CD4-positive, alpha-beta T cell (primary cell): ENCODE measurements at regions not wholly inside any gene's neighbourhood (a gene's known extent, or its start where the extent isn't known, plus 50 kb on each side); places are given as distances from the start of the nearest gene placed in this dataset.

Source experiments
- ATAC-seq: fragments of 200-7000 bp; cut with Tn5 transposase; one replicate; pipeline ENCODE4 v1.10.0; 2022; ENCODE audit warnings: mild to moderate bottlenecking; ENCODE audit not compliant: poor library complexity
- CTCF ChIA-PET: fragments of 350-600 bp; sonication (Branson Sonifier 250); formaldehyde crosslinking; loops from one replicate; lab custom pipeline; 2021; ENCODE audit warnings: antibody characterized with exemption, inconsistent platforms; lab: Charles Lee
- POLR2A ChIA-PET: fragments of 350-600 bp; sonication (Branson Sonifier 250); formaldehyde crosslinking; loops from one replicate; lab custom pipeline; 2021; ENCODE audit warnings: antibody characterized with exemption, inconsistent platforms; lab: Charles Lee
- DNase-seq, 14 experiments: peaks; one replicate each; pipeline ENCODE4 v3.0.0-alpha.2; 2013 to 2020; ENCODE audit warnings: mixed read lengths in 2 of 14
- H3K27ac ChIP-seq, 2 donors: one replicate each; pipeline versions ENCODE4 v1.5.1 to v1.7.0; 2013; ENCODE audit warnings: low read length in 2 of 2, low read depth in 1 of 2, mild to moderate bottlenecking in 1 of 2
- H3K27me3 ChIP-seq, 2 experiments: 1 replicate in 1 of 2; 2 replicates in 1 of 2; pipeline versions ENCODE4 v1.6.1 to v1.7.0; 2013; ENCODE audit warnings: low read length in 2 of 2, control low read depth in 1 of 2, mild to moderate bottlenecking in 1 of 2, moderate library complexity in 1 of 2; ENCODE audit not compliant: insufficient read depth in 2 of 2, control insufficient read depth in 1 of 2
- H3K36me3 ChIP-seq: one replicate; pipeline ENCODE4 v1.6.1; 2013; ENCODE audit warnings: low read length, control low read depth; ENCODE audit not compliant: insufficient read depth
- H3K4me1 ChIP-seq: one replicate; pipeline ENCODE4 v1.6.1; 2013; ENCODE audit warnings: low read length, control low read depth; ENCODE audit not compliant: insufficient read depth
- H3K4me3 ChIP-seq: one replicate; pipeline ENCODE4 v1.5.1; 2013; ENCODE audit warnings: mild to moderate bottlenecking, low read length, moderate library complexity
- H3K9me3 ChIP-seq, 2 experiments: 1 replicate in 1 of 2; 2 replicates in 1 of 2; pipeline versions ENCODE4 v1.6.1 to v1.7.0; 2013; ENCODE audit warnings: low read length in 2 of 2, mild to moderate bottlenecking in 2 of 2, control low read depth in 1 of 2, moderate library complexity in 1 of 2; ENCODE audit not compliant: control insufficient read depth in 1 of 2, insufficient read depth in 1 of 2
- H3K27ac Mint-ChIP-seq: one replicate; pipeline ENCODE4 v1.8.0; 2020; ENCODE audit warnings: mixed read lengths
- H3K27me3 Mint-ChIP-seq: one replicate; pipeline ENCODE4 v1.8.0; 2021; ENCODE audit warnings: mixed read lengths
- H3K36me3 Mint-ChIP-seq: one replicate; pipeline ENCODE4 v1.8.0; 2021; ENCODE audit warnings: low read depth, mixed read lengths
- H3K4me1 Mint-ChIP-seq: one replicate; pipeline ENCODE4 v1.8.0; 2021; ENCODE audit warnings: low read depth, mixed read lengths
- H3K4me3 Mint-ChIP-seq: one replicate; pipeline ENCODE4 v1.8.0; 2020; ENCODE audit warnings: mild to moderate bottlenecking, mixed read lengths
- H3K9me3 Mint-ChIP-seq: one replicate; pipeline ENCODE4 v1.8.0; 2020; ENCODE audit warnings: mixed read lengths
- CTCF ChIP-seq: fragments of 200-600 bp; IDR thresholded peaks from one replicate; pipeline ENCODE4 v1.8.0; 2022; ENCODE audit warnings: antibody characterized with exemption, mild to moderate bottlenecking
- intact Hi-C, 2 experiments: fragments of 100-400 bp; cut with DNase I in 1 of 2; cut with micrococcal nuclease in 1 of 2; formaldehyde crosslinking; loops; one replicate each; pipeline versions ENCODE4 v1.15.1 to v1.9.0; 2023 to 2025; cut with DNase I, micrococcal nuclease

GRCh38 chr1:3992746-3993145 is 92.7 kb upstream of the C1orf174 start:
- no peak for TF ChIP-seq CTCF
- Histone ChIP-seq H3K9me3 (peaks cover 0 to 4% of the 10 kb centered on the region in 2 experiments), H3K4me3 (no peak overlapping the region), H3K4me1 (no peaks in the 10 kb centered on the region), H3K36me3 (no peaks in the 10 kb centered on the region), H3K27ac (no peak overlapping the region), H3K27me3 (peaks cover 0 to under 1% of the 10 kb centered on the region in 2 experiments)
- no peak overlapping the region for H3K27ac Mint-ChIP-seq
- no peaks in the 10 kb centered on the region for H3K4me1 Mint-ChIP-seq
- no peak for ATAC-seq
- CTCF ChIA-PET, result no interaction called here
- DNase-seq, result no peak
- intact Hi-C loops, result no loop called here
- no peaks in the 10 kb centered on the region for H3K36me3 Mint-ChIP-seq
- H3K27me3 Mint-ChIP-seq, result peaks cover 40% of the 10 kb centered on the region
- POLR2A ChIA-PET, result no interaction called here
- peaks cover 2% of the 10 kb centered on the region for H3K9me3 Mint-ChIP-seq
- H3K4me3 Mint-ChIP-seq, result no peak overlapping the region

DNA sequence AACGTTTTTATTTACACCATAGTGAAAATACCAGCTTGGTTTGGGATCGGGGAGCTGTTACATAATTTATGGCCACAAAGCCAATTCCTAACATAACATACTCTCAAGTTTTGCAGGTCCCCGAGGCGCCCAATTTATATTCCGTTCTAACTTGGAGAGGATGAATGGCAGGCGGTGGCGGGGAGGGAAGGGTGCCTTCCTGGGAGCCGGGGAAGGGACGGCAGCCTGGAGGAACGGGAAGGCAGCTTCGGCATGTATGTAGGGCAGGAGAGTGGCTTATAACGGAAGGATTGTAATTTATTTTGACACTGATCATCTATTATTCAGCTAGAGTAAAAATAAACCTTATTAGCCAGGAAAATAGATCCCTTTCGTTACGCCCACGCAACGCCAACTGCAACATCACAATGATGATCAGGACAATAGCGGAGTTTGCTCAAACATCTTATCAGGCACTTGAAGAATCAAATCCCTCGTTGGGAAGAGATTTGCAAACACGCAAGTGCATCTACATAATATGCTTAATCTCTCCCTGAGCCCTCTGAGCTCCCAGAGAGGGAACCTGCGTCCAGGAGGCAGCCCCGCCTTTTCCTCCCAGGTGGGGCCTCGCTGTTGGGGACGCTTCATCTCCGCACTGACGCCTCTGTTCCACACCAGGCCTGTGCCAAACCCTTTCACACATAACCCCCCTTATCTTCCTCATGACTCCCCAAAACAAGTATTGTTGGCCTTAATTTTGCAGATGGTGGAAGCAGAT is 93.7 kb upstream of the C1orf174 start:
- peaks cover 0 to 9% of the 10 kb centered on the region in 2 experiments for H3K9me3 ChIP-seq
- H3K9me3 Mint-ChIP-seq, result peaks cover 2% of the 10 kb centered on the region
- H3K36me3 Mint-ChIP-seq, result no peaks in the 10 kb centered on the region
- no peaks in the 10 kb centered on the region for H3K4me1 Mint-ChIP-seq
- no peak for ATAC-seq
- no peak overlapping the region for H3K4me3 ChIP-seq
- no peaks in the 10 kb centered on the region for H3K4me1 ChIP-seq
- DNase-seq, result no peak
- CTCF ChIA-PET, result no interaction called here
- no peaks in the 10 kb centered on the region for H3K36me3 ChIP-seq
- H3K27me3 Mint-ChIP-seq, result peaks cover 47% of the 10 kb centered on the region
- H3K27ac ChIP-seq, result no peak overlapping the region
- H3K27ac Mint-ChIP-seq, result no peak overlapping the region
- intact Hi-C loops, result no loop called here
- POLR2A ChIA-PET, result no interaction called here
- TF ChIP-seq CTCF, result no peak
- no peak overlapping the region for H3K4me3 Mint-ChIP-seq
- peaks cover 3 to 7% of the 10 kb centered on the region in 2 experiments for H3K27me3 ChIP-seq

GRCh38 chr1:3995141-3995780 is 95.2 kb upstream of the C1orf174 start:
- peaks cover 3 to 10% of the 10 kb centered on the region in 2 experiments for H3K27me3 ChIP-seq

More at GRCh38 chr1:3995141-3995780, 95.2 kb upstream of the C1orf174 start:
- no peak for ATAC-seq
- Histone ChIP-seq H3K4me3 (no peak overlapping the region), H3K9me3 (peaks cover 0 to 18% of the 10 kb centered on the region in 2 experiments), H3K36me3 (no peaks in the 10 kb centered on the region), H3K4me1 (no peaks in the 10 kb centered on the region), H3K27ac (no peak overlapping the region)
- ChIA-PET CTCF (no interaction called here), POLR2A (no interaction called here)
- peaks cover 44% of the 10 kb centered on the region for H3K27me3 Mint-ChIP-seq
- H3K27ac Mint-ChIP-seq, result no peak overlapping the region
- no peak overlapping the region for H3K4me3 Mint-ChIP-seq
- TF ChIP-seq CTCF, result no peak
- H3K9me3 Mint-ChIP-seq, result peaks cover 2% of the 10 kb centered on the region
- no peaks in the 10 kb centered on the region for H3K4me1 Mint-ChIP-seq
- no peak for DNase-seq
- H3K36me3 Mint-ChIP-seq, result no peaks in the 10 kb centered on the region
- intact Hi-C loops, result no loop called here
